NB4 (cell line): ENCODE measurements at regions not wholly inside any gene's neighbourhood (a gene's known extent, or its start where the extent isn't known, plus 50 kb on each side); places are given as distances from the start of the nearest gene placed in this dataset.

Experiments
- CTCF ChIP-seq: IDR thresholded peaks from one replicate; pipeline ENCODE4 v1.5.1; 2012; ENCODE audit warnings: low read depth, low read length
- MYC ChIP-seq: IDR thresholded peaks from 2 replicates; pipeline ENCODE4 v1.6.1; 2011; ENCODE audit warnings: low read depth, low read length
- POLR2A ChIP-seq: IDR thresholded peaks from 2 replicates; pipeline ENCODE4 v1.6.1; 2011; ENCODE audit warnings: mild to moderate bottlenecking; ENCODE audit not compliant: insufficient read length; ENCODE audit errors: extremely low read depth
- TF ChIP-seq, protein P1 (sequence below): IDR thresholded peaks from 2 replicates; pipeline ENCODE4 v1.6.1; 2011; ENCODE audit warnings: low read depth, low read length

DNA sequence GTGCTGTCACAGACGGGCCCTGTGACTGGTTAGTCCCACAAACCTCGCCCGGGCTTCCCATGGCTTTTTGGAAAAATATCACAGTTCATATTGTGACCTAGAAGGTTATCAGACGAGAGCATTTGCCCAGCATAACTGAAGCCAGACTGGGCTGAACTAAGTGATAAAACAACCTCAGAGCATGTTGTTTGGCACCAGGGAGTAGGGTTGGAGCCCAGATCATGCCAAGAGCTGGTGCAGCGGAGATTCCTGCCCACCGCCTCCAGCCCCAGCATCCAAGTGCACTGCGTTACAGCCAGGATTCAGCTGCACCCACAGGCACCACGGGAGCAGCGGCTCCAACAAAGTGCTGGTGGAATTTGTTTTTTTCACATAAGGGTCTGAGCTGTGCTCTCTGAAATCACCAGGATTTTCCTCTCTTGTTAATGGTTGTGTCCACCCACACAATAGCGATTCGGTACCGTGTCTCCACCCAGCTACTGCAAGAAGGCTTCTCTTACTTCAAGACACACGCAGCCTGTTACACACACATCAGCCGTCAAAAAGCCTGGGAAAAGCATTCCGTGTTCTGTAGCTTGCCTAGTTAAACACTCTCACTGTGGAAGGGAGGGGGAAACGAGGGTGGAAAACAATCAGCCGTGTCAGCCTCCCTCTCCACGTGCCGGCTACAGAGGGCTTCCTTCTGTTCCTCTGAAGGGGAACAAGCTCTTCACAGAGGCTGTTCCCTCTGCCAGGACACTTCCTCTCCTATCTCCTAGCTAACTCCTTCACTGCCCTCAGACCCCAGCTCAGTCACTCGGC, 273.8 kb downstream of the C16orf95 start:
- TF ChIP-seq CTCF (no peak), POLR2A (no peak), MYC (no peak)
- TF ChIP-seq, protein P1, sequence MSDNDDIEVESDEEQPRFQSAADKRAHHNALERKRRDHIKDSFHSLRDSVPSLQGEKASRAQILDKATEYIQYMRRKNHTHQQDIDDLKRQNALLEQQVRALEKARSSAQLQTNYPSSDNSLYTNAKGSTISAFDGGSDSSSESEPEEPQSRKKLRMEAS: no peak
